ENCODE measurements at regions not wholly inside any gene's neighbourhood (a gene's known extent, or its start where the extent isn't known, plus 50 kb on each side); places are given as distances from the start of the nearest gene placed in this dataset.
"Not testable (repeated sequence)": the region's sequence is repeated elsewhere in the genome, so short reads cannot be mapped to it uniquely, and the experiment has no call there.

GRCh38 chr16:86828653-86829052, 250.3 kb downstream of the FOXL1 start:
- DNase-seq (ENCODE audit: low spot score): no peak

GRCh38 chr16:86831366-86831765, 253.0 kb downstream of the FOXL1 start:
- no peak for DNase-seq (ENCODE audit: low spot score)

GRCh38 chr16:86833136-86833535, 254.8 kb downstream of the FOXL1 start:
- DNase-seq (ENCODE audit: low spot score): no peak

GRCh38 chr16:86834451-86835035, 256.2 kb downstream of the FOXL1 start:
- no peak for DNase-seq (ENCODE audit: low spot score)

- no peak for DNase-seq (ENCODE audit: low spot score)
Observed at GRCh38 chr16:86835982-86836381, 257.6 kb downstream of the FOXL1 start.

GRCh38 chr16:86836503-86837129, 258.3 kb downstream of the FOXL1 start:
- DNase-seq (ENCODE audit: low spot score): no peak

GRCh38 chr16:86843812-86844211, 265.5 kb downstream of the FOXL1 start:
- DNase-seq (ENCODE audit: low spot score): no peak

- DNase-seq (ENCODE audit: low spot score): no peak
Observed at GRCh38 chr16:86844695-86845094, 266.3 kb downstream of the FOXL1 start.

GRCh38 chr16:86846136-86846535, 267.8 kb downstream of the FOXL1 start:
- DNase-seq (ENCODE audit: low spot score): no peak

GRCh38 chr16:86848821-86849220, 270.5 kb downstream of the FOXL1 start:
- DNase-seq (ENCODE audit: low spot score): no peak

GRCh38 chr16:86850670-86851069, 272.3 kb downstream of the FOXL1 start:
- DNase-seq (ENCODE audit: low spot score): no peak

- no peak for DNase-seq (ENCODE audit: low spot score)
Observed at GRCh38 chr16:86852135-86852534, 273.8 kb downstream of the FOXL1 start.

GRCh38 chr16:86854058-86854621, 275.8 kb downstream of the FOXL1 start:
- no peak for DNase-seq (ENCODE audit: low spot score)

GRCh38 chr16:86854626-86855294, 276.4 kb downstream of the FOXL1 start:
- no peak for DNase-seq (ENCODE audit: low spot score)

GRCh38 chr16:86856946-86857586, 278.7 kb downstream of the FOXL1 start:
- DNase-seq (ENCODE audit: low spot score): no peak

- no peak for DNase-seq (ENCODE audit: low spot score)
Observed at GRCh38 chr16:86857807-86858206, 279.5 kb downstream of the FOXL1 start.

GRCh38 chr16:86858501-86858900, 280.2 kb downstream of the FOXL1 start:
- DNase-seq (ENCODE audit: low spot score): no peak

GRCh38 chr16:86861270-86861858, 283.0 kb downstream of the FOXL1 start:
- not testable (repeated sequence) for DNase-seq (ENCODE audit: low spot score)

GRCh38 chr16:86862595-86863280, 284.4 kb downstream of the FOXL1 start:
- no peak for DNase-seq (ENCODE audit: low spot score)

- DNase-seq (ENCODE audit: low spot score): no peak
Observed at GRCh38 chr16:86863609-86864008, 285.3 kb downstream of the FOXL1 start.

GRCh38 chr16:86864586-86864985, 286.2 kb downstream of the FOXL1 start:
- no peak for DNase-seq (ENCODE audit: low spot score)
